GM21360 (cell line): ENCODE measurements at regions not wholly inside any gene's neighbourhood (a gene's known extent, or its start where the extent isn't known, plus 50 kb on each side); places are given as distances from the start of the nearest gene placed in this dataset.

Source experiments
- ATAC-seq: cut with Tn5 transposase; IDR thresholded peaks from one replicate; pipeline ENCODE4 v1.9.1; 2021; ENCODE audit warnings: mild to moderate bottlenecking, moderate library complexity; ENCODE audit not compliant: unreplicated experiment

DNA sequence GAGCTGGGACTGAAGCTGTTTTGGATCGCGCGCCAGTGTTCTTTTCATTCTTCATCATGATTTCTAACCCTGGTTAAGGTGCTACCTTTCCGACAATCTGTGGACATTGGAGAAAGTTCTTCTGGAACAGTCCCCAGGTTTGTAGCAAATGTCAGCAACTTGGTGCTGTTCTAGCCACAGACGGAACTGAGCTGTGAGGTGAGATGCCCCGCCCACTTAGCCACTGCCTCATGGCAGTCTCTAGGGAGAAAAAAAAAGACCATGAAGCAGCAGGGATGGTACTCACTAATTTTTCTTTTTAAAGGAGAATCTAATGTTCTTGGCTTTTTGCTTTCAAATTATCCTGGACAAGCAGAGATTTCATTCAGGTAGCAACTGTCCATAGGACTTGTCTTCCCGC lies 72.1 kb upstream of the STK32A start:
- no peak for ATAC-seq

DNA sequence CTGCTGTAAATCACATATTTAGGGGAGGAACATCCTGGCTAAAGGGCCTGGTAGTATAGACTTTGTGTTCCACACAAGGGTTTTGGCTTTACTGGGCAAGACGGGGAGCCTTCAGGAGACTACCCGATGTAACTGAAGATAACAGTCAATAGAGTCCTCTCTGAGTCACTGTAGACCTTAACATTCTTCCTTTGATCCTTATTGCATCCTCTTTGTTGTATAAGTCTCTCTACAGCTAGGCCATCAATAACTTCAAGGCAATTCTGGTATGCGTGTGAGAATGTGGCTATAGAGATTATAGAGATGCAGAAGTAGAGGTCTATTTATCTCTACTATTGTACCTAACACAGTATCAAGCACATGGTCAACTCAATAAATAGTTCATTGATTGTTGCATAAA lies 67.3 kb upstream of the STK32A start:
- no peak for ATAC-seq

- no peak for ATAC-seq
Measured at GRCh38 chr5:147168578-147169327, 66.1 kb upstream of the STK32A start.

DNA sequence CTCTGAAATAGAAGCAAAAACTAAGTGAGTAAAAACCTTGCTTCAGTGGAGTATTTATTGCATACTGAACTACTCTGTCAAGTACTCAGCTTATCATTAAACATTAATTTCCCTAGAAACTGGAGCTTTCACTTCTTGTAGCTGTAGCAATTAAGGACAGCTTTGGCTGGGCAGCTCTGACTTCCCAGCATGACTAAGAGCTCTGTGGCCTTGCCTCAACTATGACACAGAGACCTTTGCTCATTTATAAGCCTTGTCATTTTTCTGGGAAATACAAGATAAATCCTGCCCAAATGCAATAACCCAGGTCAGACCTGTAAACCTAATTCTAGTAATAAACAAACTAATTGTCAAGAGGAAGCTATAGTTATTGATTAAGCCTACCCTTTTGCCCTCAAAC lies 65.4 kb upstream of the STK32A start:
- no peak for ATAC-seq

GRCh38 chr5:147169901-147170300 lies 64.9 kb upstream of the STK32A start:
- no peak for ATAC-seq

DNA sequence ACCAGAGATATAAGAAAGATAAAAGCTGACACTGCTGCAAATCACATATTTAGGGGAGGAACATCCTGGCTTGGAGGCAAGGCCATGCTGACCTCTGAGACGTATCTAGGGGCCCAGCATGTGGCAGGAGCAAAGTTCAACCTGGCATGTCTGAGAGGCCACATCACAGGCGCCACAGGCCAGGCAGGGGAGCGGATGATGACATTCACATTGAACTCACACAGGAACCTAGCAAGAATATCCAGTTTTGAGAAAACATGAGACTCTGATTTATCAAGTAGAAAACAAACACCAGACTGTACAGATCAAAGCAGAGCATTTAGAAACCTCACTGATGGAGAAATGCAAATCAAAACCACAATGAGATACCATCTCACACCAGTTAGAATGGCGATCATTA lies 64.2 kb upstream of the STK32A start:
- ATAC-seq: no peak

- ATAC-seq: no peak
Measured at GRCh38 chr5:147174671-147175265, 60.1 kb upstream of the STK32A start.

DNA sequence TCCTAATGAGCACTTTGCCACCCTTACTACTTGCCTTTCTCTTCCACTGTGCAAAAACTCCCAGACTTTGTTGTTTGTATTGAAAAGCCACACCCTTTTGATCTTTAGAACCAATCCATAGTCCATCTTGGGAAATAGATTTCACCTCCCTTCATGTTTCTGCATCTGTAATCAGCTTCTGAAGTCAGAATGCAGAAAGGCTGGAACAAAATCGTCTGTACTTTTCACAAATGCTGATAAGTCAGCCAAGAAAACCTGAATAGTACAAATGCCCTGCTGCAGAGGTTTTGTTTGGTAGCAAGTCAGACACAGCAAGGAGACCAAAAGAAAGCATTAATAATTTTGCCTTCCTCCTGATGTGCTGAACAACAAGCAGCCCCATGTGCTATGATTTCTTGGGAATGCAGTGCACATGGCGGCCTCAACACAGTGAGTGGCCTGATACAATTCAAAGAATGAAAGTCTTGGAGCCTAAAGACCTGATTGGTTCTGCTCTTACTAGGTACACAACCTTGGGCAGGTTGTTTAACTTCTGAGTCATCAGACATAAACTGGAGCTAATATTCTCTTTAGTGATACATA lies 59.2 kb upstream of the STK32A start:
- no peak for ATAC-seq

DNA sequence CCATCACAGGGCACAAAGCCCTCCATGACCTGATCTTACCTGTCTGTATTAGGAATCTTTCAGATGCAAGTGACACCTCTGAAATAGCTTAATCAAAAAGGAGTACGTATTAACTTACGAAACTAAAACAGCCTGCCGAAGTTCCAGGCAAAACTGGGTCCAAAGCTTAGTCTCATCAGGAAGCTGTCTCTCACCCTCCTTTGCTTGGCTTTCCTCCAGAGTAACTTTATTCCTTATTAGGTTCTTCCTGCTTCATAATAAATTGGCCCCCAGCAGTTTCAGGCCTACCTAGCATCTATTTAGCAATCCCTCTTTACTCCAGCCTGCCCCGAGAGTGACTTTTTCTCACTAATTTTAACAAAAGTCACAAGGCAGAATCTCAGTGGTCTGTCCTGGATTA lies 58.4 kb upstream of the STK32A start:
- ATAC-seq: no peak

- ATAC-seq: no peak
Measured at GRCh38 chr5:147177125-147177840, 57.5 kb upstream of the STK32A start.

DNA sequence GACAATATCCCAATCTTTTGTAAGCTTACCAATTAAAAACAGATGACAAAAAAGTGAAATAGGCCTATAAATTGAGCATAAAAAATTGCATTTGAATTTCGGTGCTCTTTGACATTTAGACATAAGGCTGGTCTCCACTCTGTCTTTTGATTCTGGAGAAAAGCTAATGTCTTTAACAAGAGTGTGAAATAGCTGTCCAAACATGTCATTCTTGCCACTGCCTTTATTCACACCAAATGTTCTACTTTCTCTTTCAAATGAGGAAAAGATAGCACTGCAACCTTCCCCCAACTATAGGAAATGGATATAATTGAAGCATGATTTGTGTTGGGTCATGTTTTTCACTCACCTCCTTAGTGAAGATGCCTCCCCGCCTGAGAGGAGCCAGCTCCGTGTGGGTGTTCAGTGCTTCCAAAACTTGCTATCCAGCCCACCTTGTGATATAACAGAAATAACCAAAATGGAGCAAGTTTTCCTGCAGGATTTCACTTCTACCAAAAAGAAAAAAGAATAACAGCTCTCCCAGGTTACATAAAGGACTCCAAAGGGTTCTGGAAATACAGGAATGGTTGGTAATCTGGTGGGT lies 55.2 kb upstream of the STK32A start:
- no peak for ATAC-seq

DNA sequence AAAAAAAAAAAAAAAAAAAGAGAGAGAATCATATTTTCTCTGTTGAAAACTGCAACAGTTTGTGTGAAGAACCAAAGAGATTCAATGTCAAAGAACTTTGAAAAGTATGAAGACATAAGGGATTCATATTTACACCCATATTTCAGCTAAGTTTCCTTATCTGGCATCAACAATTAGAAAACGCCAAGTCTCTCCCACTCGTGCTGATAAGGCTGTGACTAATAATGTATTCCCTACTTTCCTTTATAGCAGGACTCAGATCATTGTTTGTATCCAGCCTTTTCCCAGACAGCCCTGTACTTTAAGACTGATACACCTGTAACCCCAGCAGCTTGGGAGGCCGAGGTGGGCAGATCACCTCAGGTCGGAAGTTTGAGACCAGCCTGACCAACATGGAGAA lies 54.1 kb upstream of the STK32A start:
- ATAC-seq: no peak
